ENCODE measurements at regions not wholly inside any gene's neighbourhood (a gene's known extent, or its start where the extent isn't known, plus 50 kb on each side); places are given as distances from the start of the nearest gene placed in this dataset.

DNA sequence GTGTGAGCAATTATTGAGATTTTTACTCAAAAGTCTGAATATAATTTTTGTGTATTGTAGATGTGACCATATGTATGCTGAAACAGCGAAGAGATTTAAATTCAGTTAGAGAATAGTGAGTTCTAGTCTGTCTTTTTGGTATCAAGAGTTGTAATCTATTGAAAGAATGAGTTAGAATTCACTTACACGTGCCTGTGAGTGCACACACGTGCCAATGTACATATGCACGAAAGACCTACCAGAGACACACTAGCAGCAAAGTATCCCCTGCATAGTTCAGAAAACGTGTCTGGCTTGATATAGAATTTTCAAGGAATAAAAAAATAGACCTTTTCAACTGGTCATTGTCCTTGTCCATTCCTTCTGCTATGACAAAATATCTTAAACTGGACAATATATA, 64.8 kb upstream of the BHLHE40 start:
- no peak for TF ChIP-seq FOXM1 (IDR thresholded peaks at IDR 0.05; ENCODE audit: borderline replicate concordance, low read depth)
- TF ChIP-seq NFIC (IDR thresholded peaks at IDR 0.05): no peak
- no peak for TF ChIP-seq RAD21 (IDR thresholded peaks at IDR 0.05; ENCODE audit: low read depth)
- TF ChIP-seq, protein P1, sequence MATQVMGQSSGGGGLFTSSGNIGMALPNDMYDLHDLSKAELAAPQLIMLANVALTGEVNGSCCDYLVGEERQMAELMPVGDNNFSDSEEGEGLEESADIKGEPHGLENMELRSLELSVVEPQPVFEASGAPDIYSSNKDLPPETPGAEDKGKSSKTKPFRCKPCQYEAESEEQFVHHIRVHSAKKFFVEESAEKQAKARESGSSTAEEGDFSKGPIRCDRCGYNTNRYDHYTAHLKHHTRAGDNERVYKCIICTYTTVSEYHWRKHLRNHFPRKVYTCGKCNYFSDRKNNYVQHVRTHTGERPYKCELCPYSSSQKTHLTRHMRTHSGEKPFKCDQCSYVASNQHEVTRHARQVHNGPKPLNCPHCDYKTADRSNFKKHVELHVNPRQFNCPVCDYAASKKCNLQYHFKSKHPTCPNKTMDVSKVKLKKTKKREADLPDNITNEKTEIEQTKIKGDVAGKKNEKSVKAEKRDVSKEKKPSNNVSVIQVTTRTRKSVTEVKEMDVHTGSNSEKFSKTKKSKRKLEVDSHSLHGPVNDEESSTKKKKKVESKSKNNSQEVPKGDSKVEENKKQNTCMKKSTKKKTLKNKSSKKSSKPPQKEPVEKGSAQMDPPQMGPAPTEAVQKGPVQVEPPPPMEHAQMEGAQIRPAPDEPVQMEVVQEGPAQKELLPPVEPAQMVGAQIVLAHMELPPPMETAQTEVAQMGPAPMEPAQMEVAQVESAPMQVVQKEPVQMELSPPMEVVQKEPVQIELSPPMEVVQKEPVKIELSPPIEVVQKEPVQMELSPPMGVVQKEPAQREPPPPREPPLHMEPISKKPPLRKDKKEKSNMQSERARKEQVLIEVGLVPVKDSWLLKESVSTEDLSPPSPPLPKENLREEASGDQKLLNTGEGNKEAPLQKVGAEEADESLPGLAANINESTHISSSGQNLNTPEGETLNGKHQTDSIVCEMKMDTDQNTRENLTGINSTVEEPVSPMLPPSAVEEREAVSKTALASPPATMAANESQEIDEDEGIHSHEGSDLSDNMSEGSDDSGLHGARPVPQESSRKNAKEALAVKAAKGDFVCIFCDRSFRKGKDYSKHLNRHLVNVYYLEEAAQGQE (IDR thresholded peaks at IDR 0.05; ENCODE audit: low read depth): no peak
- TF ChIP-seq EP300 (IDR thresholded peaks at IDR 0.05; ENCODE audit: borderline replicate concordance): no peak
- no peak for TF ChIP-seq TAF1 (IDR thresholded peaks at IDR 0.05; ENCODE audit: low read depth)
- TF ChIP-seq EGR1 (IDR thresholded peaks at IDR 0.05): no peak
- TF ChIP-seq, protein P2, sequence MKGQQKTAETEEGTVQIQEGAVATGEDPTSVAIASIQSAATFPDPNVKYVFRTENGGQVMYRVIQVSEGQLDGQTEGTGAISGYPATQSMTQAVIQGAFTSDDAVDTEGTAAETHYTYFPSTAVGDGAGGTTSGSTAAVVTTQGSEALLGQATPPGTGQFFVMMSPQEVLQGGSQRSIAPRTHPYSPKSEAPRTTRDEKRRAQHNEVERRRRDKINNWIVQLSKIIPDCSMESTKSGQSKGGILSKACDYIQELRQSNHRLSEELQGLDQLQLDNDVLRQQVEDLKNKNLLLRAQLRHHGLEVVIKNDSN (IDR thresholded peaks at IDR 0.05): no peak

Data from Ishikawa (cell line).